ENCODE measurements at regions not wholly inside any gene's neighbourhood (a gene's known extent, or its start where the extent isn't known, plus 50 kb on each side); places are given as distances from the start of the nearest gene placed in this dataset.
A peak's percentile ranks its signal among the peaks of the same experiment; 100 is the strongest.

- H3K4me1 ChIP-seq (ENCODE audit: insufficient read depth, low read length) = peaks cover 18% of the 10 kb centered on the region
- H4K20me1 ChIP-seq (ENCODE audit: low read length) = no peaks in the 10 kb centered on the region
- H3F3A ChIP-seq (ENCODE audit: low read length, unreplicated experiment) = no peaks in the 10 kb centered on the region
- peak overlapping the region; percentile 52 for H3K4me2 ChIP-seq (ENCODE audit: low read length)
- H3K9me2 ChIP-seq (replicated peaks; ENCODE audit: low read length) = no peaks in the 10 kb centered on the region; the same call in 1 of the 2 replicates
- no peak overlapping the region; the same call in 1 of the 2 replicates for H3K27ac ChIP-seq (ENCODE audit: low read length)
- no peaks in the 10 kb centered on the region for H3K79me2 ChIP-seq (ENCODE audit: low read length)
- no peaks in the 10 kb centered on the region for H3K27me3 ChIP-seq (ENCODE audit: low read length)
- no peak for ATAC-seq
- no peak overlapping the region for H3K9ac ChIP-seq (ENCODE audit: low read length)
- no peak for TF ChIP-seq CTCF (conservative IDR thresholded peaks at IDR 0.05; ENCODE audit: low read depth, low read length)
- no peak for TF ChIP-seq EZH2phosphoT487 (IDR thresholded peaks at IDR 0.05; ENCODE audit: borderline replicate concordance, low read length)
- TF ChIP-seq EZH2 (IDR thresholded peaks at IDR 0.05; ENCODE audit: low read length, unreplicated experiment) = no peak
- DNase-seq = no peak
- H3K4me3 ChIP-seq (ENCODE audit: low read length) = no peak overlapping the region
- POLR2A ChIA-PET (ENCODE audit: unreplicated experiment) = no interaction called here
- H3K36me3 ChIP-seq (ENCODE audit: low read depth, low read length) = no peaks in the 10 kb centered on the region
- H3K9me3 ChIP-seq (ENCODE audit: low read length) = no peaks in the 10 kb centered on the region
- CTCF ChIA-PET = no interaction called here
- intact Hi-C loops (cut with micrococcal nuclease) = no loop called here
- no TSS peak for BruUV-seq (replicated peaks)
- H2AFZ ChIP-seq (ENCODE audit: low read length) = no peak overlapping the region
These were observed 482.8 kb downstream of the DISC1 start for GRCh38 chr1:232109391-232109790.

GRCh38 chr1:232108598-232108997 is 482.0 kb downstream of the DISC1 start:
- Histone ChIP-seq H3K4me1 (ENCODE audit: insufficient read depth, low read length) (peaks cover 18% of the 10 kb centered on the region), H3K9ac (ENCODE audit: low read length) (peak overlapping the region; percentile 16; the same call in 1 of the 2 replicates), H3K4me2 (ENCODE audit: low read length) (peak overlapping the region; percentile 52), H3K79me2 (ENCODE audit: low read length) (no peaks in the 10 kb centered on the region), H3F3A (ENCODE audit: low read length, unreplicated experiment) (no peaks in the 10 kb centered on the region), H3K4me3 (ENCODE audit: low read length) (no peak overlapping the region), H3K9me2 (replicated peaks; ENCODE audit: low read length) (no peaks in the 10 kb centered on the region; the same call in 1 of the 2 replicates), H3K27ac (ENCODE audit: low read length) (peak overlapping the region; percentile 75), H3K27me3 (ENCODE audit: low read length) (no peaks in the 10 kb centered on the region), H3K9me3 (ENCODE audit: low read length) (no peaks in the 10 kb centered on the region), H4K20me1 (ENCODE audit: low read length) (no peaks in the 10 kb centered on the region), H2AFZ (ENCODE audit: low read length) (peak overlapping the region; percentile 42), H3K36me3 (ENCODE audit: low read depth, low read length) (no peaks in the 10 kb centered on the region)
- CTCF ChIA-PET = no interaction called here
- POLR2A ChIA-PET (ENCODE audit: unreplicated experiment) = interaction anchor here (0.6 kb wide), 1 partner anchor 157 kb away, joined by 3 read pairs; no protein-coding TSS in a partner anchor
- intact Hi-C loops (cut with micrococcal nuclease) = no loop called here
- DNase-seq (peak; percentile 90), ATAC-seq (peak; percentile 100)
- TF ChIP-seq EZH2phosphoT487 (IDR thresholded peaks at IDR 0.05; ENCODE audit: borderline replicate concordance, low read length) = no peak
- no peak for TF ChIP-seq CTCF (conservative IDR thresholded peaks at IDR 0.05; ENCODE audit: low read depth, low read length)
- TF ChIP-seq EZH2 (IDR thresholded peaks at IDR 0.05; ENCODE audit: low read length, unreplicated experiment) = no peak
- no TSS peak for BruUV-seq (replicated peaks)

GRCh38 chr1:232106415-232106814 is 479.8 kb downstream of the DISC1 start:
- Histone ChIP-seq H3K27me3 (ENCODE audit: low read length) (no peaks in the 10 kb centered on the region), H3K4me2 (ENCODE audit: low read length) (no peak overlapping the region), H3K27ac (ENCODE audit: low read length) (no peak overlapping the region), H3K9me2 (replicated peaks; ENCODE audit: low read length) (no peaks in the 10 kb centered on the region; the same call in 1 of the 2 replicates), H3F3A (ENCODE audit: low read length, unreplicated experiment) (no peaks in the 10 kb centered on the region), H4K20me1 (ENCODE audit: low read length) (no peaks in the 10 kb centered on the region), H2AFZ (ENCODE audit: low read length) (no peak overlapping the region), H3K36me3 (ENCODE audit: low read depth, low read length) (no peaks in the 10 kb centered on the region), H3K9me3 (ENCODE audit: low read length) (no peaks in the 10 kb centered on the region), H3K4me3 (ENCODE audit: low read length) (no peak overlapping the region), H3K9ac (ENCODE audit: low read length) (no peak overlapping the region), H3K4me1 (ENCODE audit: insufficient read depth, low read length) (peaks cover 18% of the 10 kb centered on the region), H3K79me2 (ENCODE audit: low read length) (no peaks in the 10 kb centered on the region)
- ChIA-PET CTCF (no interaction called here), POLR2A (ENCODE audit: unreplicated experiment) (interaction anchor here (0.6 kb wide), 1 partner anchor 20 kb away, joined by 3 read pairs; no protein-coding TSS in a partner anchor)
- no TSS peak for BruUV-seq (replicated peaks)
- TF ChIP-seq CTCF (conservative IDR thresholded peaks at IDR 0.05; ENCODE audit: low read depth, low read length) (no peak), EZH2 (IDR thresholded peaks at IDR 0.05; ENCODE audit: low read length, unreplicated experiment) (no peak), EZH2phosphoT487 (IDR thresholded peaks at IDR 0.05; ENCODE audit: borderline replicate concordance, low read length) (no peak)
- intact Hi-C loops (cut with micrococcal nuclease) = no loop called here
- ATAC-seq (no peak), DNase-seq (no peak)

Data from PC-3 (cell line).